HEK293 (cell line): ENCODE measurements at regions not wholly inside any gene's neighbourhood (a gene's known extent, or its start where the extent isn't known, plus 50 kb on each side); places are given as distances from the start of the nearest gene placed in this dataset.

Experiments
- CTCF ChIA-PET: fragments of 350-600 bp; formaldehyde crosslinking; extraction: SDS; loops from one replicate; lab custom pipeline; 2021; ENCODE audit warnings: antibody characterized with exemption; lab: Yijun Ruan, JAX
- POLR2A ChIA-PET: fragments of 300-600 bp; formaldehyde crosslinking; extraction: SDS; loops from one replicate; lab custom pipeline; 2020; ENCODE audit warnings: antibody characterized with exemption, inconsistent platforms; lab: Yijun Ruan, JAX
- H3K27ac ChIP-seq: fragments of 200-500 bp; sonication (Bioruptor generic); 2 replicates; pipeline ENCODE4 v1.5.1; 2014; ENCODE audit warnings: low read depth, low read length, control low read depth, inconsistent platforms; ENCODE audit errors: extremely low read depth
- H3K36me3 ChIP-seq, 2 experiments: fragments of 200-500 bp in 1 of 2; sonication (Bioruptor generic) in 1 of 2; 1 replicate in 1 of 2; 2 replicates in 1 of 2; pipeline ENCODE4 v1.5.1; 2014 to 2017; ENCODE audit warnings: inconsistent platforms in 2 of 2, low read length in 2 of 2; ENCODE audit not compliant: control insufficient read depth in 2 of 2, insufficient read depth in 1 of 2
- H3K4me1 ChIP-seq: fragments of 200-500 bp; sonication (Bioruptor generic); 2 replicates; pipeline ENCODE4 v1.5.1; 2014; ENCODE audit warnings: mild to moderate bottlenecking, low read length, inconsistent platforms; ENCODE audit not compliant: control insufficient read depth, insufficient read depth
- H3K4me3 ChIP-seq: 2 replicates; pipeline ENCODE4 v1.5.1; 2011; ENCODE audit warnings: low read depth, mild to moderate bottlenecking, control low read depth, low read length, moderate library complexity
- H3K9me3 ChIP-seq: fragments of 200-500 bp; sonication (Bioruptor generic); 2 replicates; pipeline ENCODE4 v1.5.1; 2014; ENCODE audit warnings: low read depth, low read length, inconsistent platforms; ENCODE audit not compliant: control insufficient read depth, insufficient read depth
- BCL11B ChIP-seq: fragments of 450-650 bp; formaldehyde crosslinking; IDR thresholded peaks from 2 replicates; pipeline ENCODE4 v1.5.1; 2016; ENCODE audit warnings: low read depth, missing biosample characterization, missing genetic modification characterization
- CTCF ChIP-seq: fragments of 450-650 bp; formaldehyde crosslinking; IDR thresholded peaks from 2 replicates; pipeline ENCODE4 v1.5.1; 2016; ENCODE audit warnings: missing biosample characterization, missing genetic modification characterization
- KLF1 ChIP-seq: fragments of 450-650 bp; formaldehyde crosslinking; IDR thresholded peaks from 2 replicates; pipeline ENCODE4 v1.5.1; 2016; ENCODE audit warnings: missing biosample characterization, missing genetic modification characterization
- KLF16 ChIP-seq: fragments of 450-650 bp; formaldehyde crosslinking; IDR thresholded peaks from 2 replicates; pipeline ENCODE4 v1.5.1; 2017; ENCODE audit warnings: missing biosample characterization, missing genetic modification characterization
- MYNN ChIP-seq: fragments of 450-650 bp; formaldehyde crosslinking; IDR thresholded peaks from 2 replicates; pipeline ENCODE4 v1.5.1; 2016; ENCODE audit warnings: missing biosample characterization, missing genetic modification characterization, borderline replicate concordance
- PATZ1 ChIP-seq: fragments of 450-650 bp; formaldehyde crosslinking; IDR thresholded peaks from 2 replicates; pipeline ENCODE4 v1.5.1; 2016; ENCODE audit warnings: missing biosample characterization, missing genetic modification characterization
- PRDM1 ChIP-seq: fragments of 450-650 bp; formaldehyde crosslinking; IDR thresholded peaks from 2 replicates; pipeline ENCODE4; 2016; ENCODE audit warnings: missing biosample characterization, missing genetic modification characterization
- PRDM10 ChIP-seq: fragments of 450-650 bp; formaldehyde crosslinking; IDR thresholded peaks from 2 replicates; pipeline ENCODE4 v1.5.1; 2016; ENCODE audit warnings: missing biosample characterization, missing genetic modification characterization
- ZBTB21 ChIP-seq: fragments of 450-650 bp; formaldehyde crosslinking; IDR thresholded peaks from 2 replicates; pipeline ENCODE4 v1.5.1; 2017; ENCODE audit warnings: missing biosample characterization, missing genetic modification characterization
- ZFP37 ChIP-seq: fragments of 450-650 bp; formaldehyde crosslinking; IDR thresholded peaks from 2 replicates; pipeline ENCODE4 v1.5.1; 2016; ENCODE audit warnings: missing biosample characterization, missing genetic modification characterization
- ZNF211 ChIP-seq: fragments of 450-650 bp; formaldehyde crosslinking; IDR thresholded peaks from 2 replicates; pipeline ENCODE4 v1.5.1; 2016; ENCODE audit warnings: low read depth, missing biosample characterization, missing genetic modification characterization
- ZNF266 ChIP-seq: fragments of 450-650 bp; formaldehyde crosslinking; IDR thresholded peaks from 2 replicates; pipeline ENCODE4 v1.5.1; 2016; ENCODE audit warnings: missing biosample characterization, missing genetic modification characterization, low read depth
- ZNF335 ChIP-seq: fragments of 450-650 bp; formaldehyde crosslinking; conservative IDR thresholded peaks from 2 replicates; pipeline ENCODE4 v1.5.1; 2016; ENCODE audit warnings: missing biosample characterization, missing genetic modification characterization
- ZNF433 ChIP-seq: fragments of 450-650 bp; formaldehyde crosslinking; IDR thresholded peaks from 2 replicates; pipeline ENCODE4 v1.5.1; 2016; ENCODE audit warnings: missing biosample characterization, missing genetic modification characterization, low read depth
- ZNF518A ChIP-seq: fragments of 450-650 bp; formaldehyde crosslinking; conservative IDR thresholded peaks from 2 replicates; pipeline ENCODE4 v1.5.1; 2016; ENCODE audit warnings: low read depth, missing biosample characterization, missing genetic modification characterization
- ZNF707 ChIP-seq: fragments of 450-650 bp; formaldehyde crosslinking; IDR thresholded peaks from 2 replicates; pipeline ENCODE4 v1.5.1; 2016; ENCODE audit warnings: missing biosample characterization, missing genetic modification characterization
- ZNF791 ChIP-seq: fragments of 450-650 bp; formaldehyde crosslinking; IDR thresholded peaks from 2 replicates; pipeline ENCODE4 v1.5.1; 2016; ENCODE audit warnings: missing biosample characterization, missing genetic modification characterization
- ZSCAN23 ChIP-seq: fragments of 450-650 bp; formaldehyde crosslinking; IDR thresholded peaks from 2 replicates; pipeline ENCODE4 v1.5.1; 2016; ENCODE audit warnings: missing biosample characterization, missing genetic modification characterization
- ZXDB ChIP-seq: fragments of 450-650 bp; formaldehyde crosslinking; IDR thresholded peaks from 2 replicates; pipeline ENCODE4 v1.5.1; 2016; ENCODE audit warnings: missing biosample characterization, missing genetic modification characterization

GRCh38 chr1:218164930-218165700 lies 120.0 kb upstream of the RRP15 start (continued):
- TF ChIP-seq ZNF518A (tag by site-specific recombination) (no peak), KLF1 (tag by site-specific recombination) (no peak), MYNN (tag by site-specific recombination) (no peak), ZNF266 (tag by site-specific recombination) (no peak), ZNF791 (tag by site-specific recombination) (no peak), ZSCAN23 (tag by site-specific recombination) (no peak), ZNF211 (tag by site-specific recombination) (no peak), ZNF707 (no peak), BCL11B (tag by site-specific recombination) (no peak), KLF16 (tag by site-specific recombination) (no peak), ZNF433 (no peak), ZFP37 (tag by site-specific recombination) (peak; percentile 18; the same call in 1 of the 2 replicates), ZBTB21 (tag by site-specific recombination) (no peak), PATZ1 (peak; percentile 72), ZXDB (tag by site-specific recombination) (no peak)
- TF ChIP-seq, all 188 proteins: peak for 20

- TF ChIP-seq CTCF (tag by site-specific recombination): no peak
- peak; percentile 41; the same call in 1 of the 2 replicates for TF ChIP-seq PRDM1 (tag by site-specific recombination)
- TF ChIP-seq PRDM10 (tag by site-specific recombination): peak; percentile 96
- TF ChIP-seq ZNF335 (tag by site-specific recombination): 0 out of 2 replicates have a peak, but pooled peaks have one; percentile 32
- Histone ChIP-seq H3K4me1 (no peaks in the 10 kb centered on the region), H3K36me3 (no peaks in the 10 kb centered on the region), H3K27ac (no peak overlapping the region), H3K9me3 (no peaks in the 10 kb centered on the region), H3K4me3 (peak overlapping the region; percentile 56)
- ChIA-PET CTCF (no interaction called here), POLR2A (interaction anchor here (0.6 kb wide), 1 partner anchor 38 kb away, joined by 5 read pairs; no protein-coding TSS in a partner anchor)
Observed at GRCh38 chr1:218165701-218166114, 119.4 kb upstream of the RRP15 start.
